Muscle layer of duodenum (tissue), 2 donors: ENCODE measurements at regions not wholly inside any gene's neighbourhood (a gene's known extent, or its start where the extent isn't known, plus 50 kb on each side); places are given as distances from the start of the nearest gene placed in this dataset.
"Not testable (repeated sequence)": the region's sequence is repeated elsewhere in the genome, so short reads cannot be mapped to it uniquely, and the experiment has no call there.

ENCODE experiments used
- H3K27ac ChIP-seq: one replicate; pipeline ENCODE4 v1.7.0; 2013; ENCODE audit warnings: mild to moderate bottlenecking, low read length
- H3K27me3 ChIP-seq: one replicate; pipeline ENCODE4 v1.7.0; 2013; ENCODE audit warnings: low read depth, mild to moderate bottlenecking, control low read depth, low read length
- H3K36me3 ChIP-seq, 2 donors: one replicate each; pipeline ENCODE4 v1.7.0; 2013; ENCODE audit warnings: low read length in 2 of 2, control low read depth in 1 of 2, mild to moderate bottlenecking in 1 of 2; ENCODE audit not compliant: insufficient read depth in 2 of 2, control insufficient read depth in 1 of 2
- H3K4me1 ChIP-seq, 2 donors: one replicate each; pipeline ENCODE4 v1.7.0; 2013; ENCODE audit warnings: low read length in 2 of 2, mild to moderate bottlenecking in 2 of 2, control low read depth in 1 of 2, moderate library complexity in 1 of 2; ENCODE audit not compliant: insufficient read depth in 2 of 2, control insufficient read depth in 1 of 2
- H3K4me3 ChIP-seq, 2 donors: one replicate each; pipeline ENCODE4 v1.7.0; 2013; ENCODE audit warnings: low read length in 2 of 2, low read depth in 1 of 2, mild to moderate bottlenecking in 1 of 2
- H3K9me3 ChIP-seq, 2 donors: one replicate each; pipeline ENCODE4 v1.7.0; 2013; ENCODE audit warnings: low read length in 2 of 2, control low read depth in 1 of 2, mild to moderate bottlenecking in 1 of 2; ENCODE audit not compliant: control insufficient read depth in 1 of 2
- donor health status: healthy.

GRCh38 chr13:33353646-33354045 is 68.1 kb upstream of the STARD13 start:
- Histone ChIP-seq H3K27ac (no peak overlapping the region), H3K4me3 (no peak overlapping the region), H3K9me3 (no peaks in the 10 kb centered on the region), H3K27me3 (no peaks in the 10 kb centered on the region), H3K36me3 (no peaks in the 10 kb centered on the region), H3K4me1 (peaks cover 7 to 11% of the 10 kb centered on the region in 2 donors)

GRCh38 chr13:33355201-33355895 is 69.8 kb upstream of the STARD13 start:
- Histone ChIP-seq H3K27me3 (no peaks in the 10 kb centered on the region), H3K9me3 (no peaks in the 10 kb centered on the region), H3K4me3 (no peak overlapping the region), H3K4me1 (peaks cover 0 to 7% of the 10 kb centered on the region in 2 donors), H3K36me3 (no peaks in the 10 kb centered on the region), H3K27ac (no peak overlapping the region)

- H3K4me3 ChIP-seq, H3K27me3 ChIP-seq, H3K27ac ChIP-seq, H3K4me1 ChIP-seq, H3K9me3 ChIP-seq, H3K36me3 ChIP-seq: not testable (repeated sequence)
Measured at GRCh38 chr13:33358076-33358475, 72.5 kb upstream of the STARD13 start.

- no peak overlapping the region for H3K27ac ChIP-seq
- no peaks in the 10 kb centered on the region for H3K36me3 ChIP-seq
- H3K4me3 ChIP-seq: no peak overlapping the region
- no peaks in the 10 kb centered on the region for H3K27me3 ChIP-seq
- H3K9me3 ChIP-seq: no peaks in the 10 kb centered on the region
- no peaks in the 10 kb centered on the region for H3K4me1 ChIP-seq
Measured at GRCh38 chr13:33362986-33363727, 77.6 kb upstream of the STARD13 start.

GRCh38 chr13:33364192-33364591 is 78.6 kb upstream of the STARD13 start:
- no peaks in the 10 kb centered on the region for H3K27me3 ChIP-seq
- no peak overlapping the region for H3K27ac ChIP-seq
- no peaks in the 10 kb centered on the region for H3K4me1 ChIP-seq
- no peak overlapping the region for H3K4me3 ChIP-seq
- H3K36me3 ChIP-seq: no peaks in the 10 kb centered on the region
- H3K9me3 ChIP-seq: no peaks in the 10 kb centered on the region

GRCh38 chr13:33366469-33367062 is 81.0 kb upstream of the STARD13 start:
- H3K36me3 ChIP-seq: no peaks in the 10 kb centered on the region
- H3K4me1 ChIP-seq: no peaks in the 10 kb centered on the region
- peak overlapping the region in 1 of 2 donors; percentile 3 for H3K4me3 ChIP-seq
- H3K27me3 ChIP-seq: no peaks in the 10 kb centered on the region
- no peaks in the 10 kb centered on the region for H3K9me3 ChIP-seq
- no peak overlapping the region for H3K27ac ChIP-seq

- no peaks in the 10 kb centered on the region for H3K9me3 ChIP-seq
- H3K36me3 ChIP-seq: no peaks in the 10 kb centered on the region
- no peak overlapping the region for H3K27ac ChIP-seq
- H3K27me3 ChIP-seq: no peaks in the 10 kb centered on the region
- no peak overlapping the region for H3K4me3 ChIP-seq
- H3K4me1 ChIP-seq: no peaks in the 10 kb centered on the region
Measured at GRCh38 chr13:33367171-33367895, 81.8 kb upstream of the STARD13 start.

- no peak overlapping the region for H3K27ac ChIP-seq
- no peaks in the 10 kb centered on the region for H3K4me1 ChIP-seq
- H3K27me3 ChIP-seq: no peaks in the 10 kb centered on the region
- H3K36me3 ChIP-seq: no peaks in the 10 kb centered on the region
- no peak overlapping the region for H3K4me3 ChIP-seq
- no peaks in the 10 kb centered on the region for H3K9me3 ChIP-seq
Measured at GRCh38 chr13:33367926-33368325, 82.4 kb upstream of the STARD13 start.

GRCh38 chr13:33369073-33369472 is 83.5 kb upstream of the STARD13 start:
- Histone ChIP-seq H3K36me3 (no peaks in the 10 kb centered on the region), H3K27me3 (no peaks in the 10 kb centered on the region), H3K9me3 (no peaks in the 10 kb centered on the region), H3K4me3 (no peak overlapping the region), H3K27ac (no peak overlapping the region), H3K4me1 (no peaks in the 10 kb centered on the region)

GRCh38 chr13:33372251-33372919 is 86.8 kb upstream of the STARD13 start:
- H3K27ac ChIP-seq: no peak overlapping the region
- H3K4me3 ChIP-seq: no peak overlapping the region
- H3K9me3 ChIP-seq: no peaks in the 10 kb centered on the region
- H3K36me3 ChIP-seq: no peaks in the 10 kb centered on the region
- H3K27me3 ChIP-seq: no peaks in the 10 kb centered on the region
- no peaks in the 10 kb centered on the region for H3K4me1 ChIP-seq

GRCh38 chr13:33373624-33374023 is 88.1 kb upstream of the STARD13 start:
- no peaks in the 10 kb centered on the region for H3K4me1 ChIP-seq
- H3K36me3 ChIP-seq: no peaks in the 10 kb centered on the region
- H3K27me3 ChIP-seq: no peaks in the 10 kb centered on the region
- no peak overlapping the region for H3K27ac ChIP-seq
- no peak overlapping the region for H3K4me3 ChIP-seq
- no peaks in the 10 kb centered on the region for H3K9me3 ChIP-seq
